ENCODE measurements at regions not wholly inside any gene's neighbourhood (a gene's known extent, or its start where the extent isn't known, plus 50 kb on each side); places are given as distances from the start of the nearest gene placed in this dataset.
"Not testable (repeated sequence)": the region's sequence is repeated elsewhere in the genome, so short reads cannot be mapped to it uniquely, and the experiment has no call there.

DNA sequence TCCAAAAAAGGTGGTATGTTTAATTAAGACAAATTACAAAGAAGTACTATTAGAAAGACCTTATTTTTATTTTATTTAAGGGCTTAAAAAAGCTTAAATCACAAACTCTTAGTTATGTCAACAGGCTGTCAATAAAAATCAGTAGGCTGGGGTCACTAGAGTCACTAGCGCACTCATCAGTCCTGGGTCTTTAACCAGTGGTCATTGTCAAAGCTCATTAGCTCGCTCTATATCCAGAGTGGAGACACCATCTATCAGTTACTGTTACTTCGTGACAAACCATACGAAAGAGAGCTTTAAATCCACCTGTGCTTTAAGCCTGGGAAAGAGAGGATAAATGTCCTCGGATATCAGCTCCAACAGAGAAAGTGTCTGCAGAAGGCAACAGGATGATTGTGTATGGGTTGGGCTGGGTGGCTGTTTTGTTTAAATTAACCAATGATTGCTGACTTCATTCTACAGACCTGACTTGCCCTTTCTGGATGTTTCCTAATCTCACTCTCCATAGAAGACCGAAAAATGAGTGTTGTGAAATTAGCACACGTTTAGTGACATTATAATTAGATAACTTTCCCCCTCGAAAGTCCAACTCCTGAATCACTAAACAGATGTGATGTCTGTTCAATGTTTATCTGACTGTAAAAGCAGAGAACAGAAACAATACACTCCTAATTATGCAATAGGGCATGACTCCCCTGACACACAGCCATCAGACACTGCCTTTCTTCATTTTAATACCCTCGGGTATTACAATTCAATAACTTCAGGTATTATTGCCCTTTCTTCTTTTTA, 123.6 kb upstream of the TNPO1 start:
- no peak for DNase-seq (ENCODE audit: low read depth)

- no peak for DNase-seq (ENCODE audit: low read depth)
Measured at GRCh38 chr5:72692231-72692637, 124.2 kb upstream of the TNPO1 start.

DNA sequence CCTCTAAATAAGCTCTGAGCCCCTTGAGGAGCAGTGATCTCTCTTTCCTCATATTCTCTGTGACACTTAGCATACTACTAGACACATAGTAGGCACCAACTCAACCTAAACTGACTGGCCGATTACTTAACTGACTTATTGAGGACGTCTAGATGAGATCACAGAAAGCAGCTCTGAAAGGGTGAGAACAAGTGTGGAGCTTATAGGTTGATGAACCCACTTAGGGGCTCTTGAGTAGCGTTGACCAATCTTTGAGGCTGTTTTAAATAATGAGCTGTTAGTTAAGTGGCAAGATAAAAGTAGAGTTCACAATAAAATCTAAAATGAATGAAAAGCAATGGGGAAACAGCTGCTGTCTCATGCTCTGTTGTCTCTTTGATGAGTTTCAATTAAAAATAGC, 124.7 kb upstream of the TNPO1 start:
- DNase-seq (ENCODE audit: low read depth) = no peak

DNA sequence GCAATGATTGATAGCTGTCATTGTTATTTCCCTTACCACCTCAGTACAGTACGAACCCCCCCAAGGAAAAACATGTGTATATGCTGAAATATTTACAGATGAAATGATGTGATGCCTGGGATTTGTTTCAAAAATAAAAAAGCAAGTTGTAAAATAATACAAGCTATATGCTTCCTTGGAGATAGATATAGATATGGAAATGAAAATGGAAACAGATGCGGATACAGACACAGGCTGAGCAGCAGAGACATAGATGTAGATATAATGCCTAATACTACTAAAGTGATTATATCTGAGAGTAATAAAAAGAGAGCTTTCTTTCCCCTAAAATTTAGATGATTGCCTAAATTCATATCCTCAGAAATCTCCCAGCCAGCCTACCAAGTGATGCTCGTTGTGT, 127.5 kb upstream of the TNPO1 start:
- no peak for DNase-seq (ENCODE audit: low read depth)

DNA sequence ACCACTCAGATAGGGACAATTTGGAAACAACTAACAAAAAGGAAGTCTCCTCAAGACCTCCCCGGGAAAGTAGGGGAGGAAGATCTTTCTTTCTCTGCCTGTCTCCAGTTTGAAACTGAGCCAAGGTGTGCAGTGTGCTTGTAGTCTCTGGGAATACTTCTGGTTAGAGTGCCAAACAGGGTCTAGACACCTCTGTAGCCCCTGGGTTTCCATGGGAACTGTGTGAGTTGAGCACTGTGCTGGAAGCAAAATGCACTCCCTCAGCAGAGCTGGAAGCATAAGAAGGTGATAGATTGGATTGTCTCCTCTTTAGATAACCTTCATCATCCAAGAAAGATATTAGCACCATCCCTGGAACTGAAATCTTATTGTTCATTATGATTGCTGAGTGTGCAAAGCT, 129.2 kb upstream of the TNPO1 start:
- DNase-seq (ENCODE audit: low read depth) = no peak

DNA sequence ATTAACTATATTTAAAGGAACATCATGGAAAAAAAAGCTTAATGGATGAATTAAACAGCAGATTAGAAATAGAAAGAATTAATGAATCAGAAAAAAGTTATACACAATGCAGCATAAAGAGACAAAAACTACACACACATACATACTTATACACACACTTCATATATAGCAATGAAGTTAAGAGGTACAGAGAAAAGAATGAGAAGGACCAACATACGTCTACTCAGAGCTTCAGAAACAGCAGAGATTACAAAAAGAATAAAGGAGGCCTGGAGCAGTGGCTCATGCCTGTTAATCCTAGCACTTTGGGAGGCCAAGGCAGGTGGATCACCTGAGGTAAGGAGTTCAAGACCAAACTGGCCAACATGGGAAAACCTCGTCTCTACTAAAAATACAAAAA, 133.9 kb upstream of the TNPO1 start:
- DNase-seq (ENCODE audit: low read depth) = no peak

GRCh38 chr5:72681781-72682180, 134.7 kb upstream of the TNPO1 start:
- DNase-seq (ENCODE audit: low read depth) = no peak

GRCh38 chr5:72677447-72677846, 139.0 kb upstream of the TNPO1 start:
- no peak for DNase-seq (ENCODE audit: low read depth)

DNA sequence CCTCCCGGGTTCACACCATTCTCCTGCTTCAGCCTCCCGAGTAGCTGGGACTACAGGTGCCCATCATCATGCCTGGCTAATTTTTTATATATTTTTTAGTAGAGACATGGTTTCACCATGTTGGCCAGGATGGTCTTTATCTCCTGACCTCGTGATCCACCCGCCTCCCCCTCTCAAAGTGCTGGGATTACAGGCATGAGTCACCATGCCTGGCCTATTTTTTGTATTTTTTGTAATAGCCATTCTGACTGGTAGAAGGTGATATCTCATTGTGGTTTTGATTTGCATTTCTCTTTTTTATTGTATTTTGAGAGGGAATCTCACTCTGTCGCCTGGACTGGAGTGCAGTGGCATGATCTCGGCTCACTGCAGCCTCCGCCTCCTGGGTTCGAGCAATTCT, 139.6 kb upstream of the TNPO1 start:
- not testable (repeated sequence) for DNase-seq (ENCODE audit: low read depth)

DNA sequence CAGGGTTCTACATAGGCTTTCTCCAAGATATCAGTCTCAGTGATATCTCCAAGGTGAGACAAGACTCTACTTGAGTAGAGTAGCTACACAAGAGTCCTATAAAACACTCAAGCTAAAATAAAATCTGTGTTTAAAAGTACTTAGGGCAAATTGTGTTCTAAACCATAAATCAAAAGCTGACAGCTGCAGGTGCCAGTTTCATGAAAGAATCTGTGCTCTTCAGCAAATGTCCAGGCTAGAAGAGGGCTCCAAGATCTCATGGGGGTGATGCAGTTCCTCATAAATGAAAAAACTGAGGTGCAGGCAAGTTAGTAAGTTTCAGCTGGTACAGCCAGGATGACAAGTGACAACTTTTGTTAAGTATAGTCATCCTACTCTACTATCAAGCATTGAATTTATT, 142.8 kb upstream of the TNPO1 start:
- DNase-seq (ENCODE audit: low read depth) = no peak

DNA sequence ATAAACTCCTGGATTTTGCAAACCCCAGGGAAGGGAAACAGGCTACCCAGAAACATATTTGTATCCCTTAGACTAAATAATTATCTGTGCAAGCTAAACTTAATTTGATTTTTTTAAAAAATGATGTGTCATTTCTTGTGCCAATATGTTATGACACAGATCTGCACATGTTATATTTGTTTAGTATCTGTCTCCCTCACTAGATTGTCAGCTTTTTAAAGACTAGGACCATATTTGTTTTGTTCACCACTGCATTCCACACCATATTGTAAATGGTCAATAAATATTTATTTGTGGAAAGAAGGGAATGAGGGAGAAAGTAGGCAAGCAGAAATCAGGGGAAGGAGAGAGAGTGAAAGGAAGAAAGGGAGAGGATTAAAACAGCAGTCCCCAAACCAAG, 143.3 kb upstream of the TNPO1 start:
- no peak for DNase-seq (ENCODE audit: low read depth)

- no peak for DNase-seq (ENCODE audit: low read depth)
Measured at GRCh38 chr5:72667708-72668107, 148.8 kb upstream of the TNPO1 start.

GRCh38 chr5:72662936-72663335, 153.5 kb upstream of the TNPO1 start:
- no peak for DNase-seq (ENCODE audit: low read depth)

DNA sequence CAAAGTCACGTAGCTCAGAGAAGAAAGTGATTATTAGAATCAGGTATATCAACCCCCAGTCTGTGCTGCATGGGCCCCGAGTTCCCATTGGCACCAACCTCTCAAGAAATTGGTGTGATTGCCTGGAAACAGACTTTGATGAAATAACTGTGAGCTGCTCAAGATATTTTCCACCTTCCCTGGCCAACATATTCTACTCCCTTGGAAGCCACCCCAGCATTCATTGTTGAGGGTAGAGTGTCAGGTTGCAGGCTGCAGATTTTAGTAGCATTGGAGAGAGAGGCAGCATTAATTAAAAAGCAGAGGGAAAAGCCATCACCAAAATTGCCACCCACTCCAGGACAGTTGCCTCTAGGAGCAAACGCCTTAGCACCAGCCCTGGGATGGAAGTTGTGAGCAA, 154.2 kb upstream of the TNPO1 start:
- DNase-seq (ENCODE audit: low read depth) = no peak

DNA sequence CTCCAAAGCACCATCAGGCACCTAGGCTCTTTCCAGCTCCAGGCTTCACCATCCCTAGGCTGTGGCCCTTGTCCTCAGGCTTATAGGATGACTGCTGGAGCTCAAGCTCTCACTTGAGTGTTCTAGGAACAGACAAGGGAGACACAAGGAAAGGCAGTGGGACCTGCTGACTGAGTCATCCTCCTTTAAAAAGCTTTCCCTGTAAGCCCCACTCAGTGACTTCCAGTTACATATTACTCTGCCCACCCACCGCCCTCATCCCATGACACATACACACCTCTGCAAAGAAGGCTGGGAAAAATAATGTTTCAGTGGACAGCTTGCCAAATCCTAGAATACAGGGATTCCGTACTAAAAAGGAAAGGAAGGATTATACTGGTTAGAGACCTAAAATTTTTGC, 154.2 kb upstream of the ZNF366 start:
- DNase-seq (ENCODE audit: low read depth) = no peak

DNA sequence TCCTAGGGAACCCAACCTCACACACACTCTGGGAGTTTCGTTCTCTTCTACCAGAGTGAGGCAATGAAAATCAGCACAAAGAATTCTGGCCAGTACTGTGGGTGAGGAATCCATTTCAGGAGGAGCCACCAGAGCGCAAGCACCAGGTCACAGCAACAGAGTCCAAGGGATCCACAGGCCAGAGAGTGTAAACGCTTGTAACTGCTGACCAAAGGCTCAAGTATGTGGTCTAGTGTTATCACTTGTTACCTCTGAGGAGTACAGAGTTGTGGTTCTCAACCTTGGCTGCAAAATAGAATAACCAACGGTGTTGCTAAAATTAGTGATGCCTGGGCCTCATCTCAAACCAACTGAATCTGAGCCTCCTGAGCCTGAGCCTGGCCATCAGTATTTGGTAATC, 152.5 kb upstream of the ZNF366 start:
- DNase-seq (ENCODE audit: low read depth) = no peak

GRCh38 chr5:72658761-72659540, 151.7 kb upstream of the ZNF366 start:
- no peak for DNase-seq (ENCODE audit: low read depth)

- DNase-seq (ENCODE audit: low read depth) = no peak
Measured at GRCh38 chr5:72658161-72658560, 151.0 kb upstream of the ZNF366 start.

- DNase-seq (ENCODE audit: low read depth) = no peak
Measured at GRCh38 chr5:72656756-72657513, 149.7 kb upstream of the ZNF366 start.

- DNase-seq (ENCODE audit: low read depth) = no peak
Measured at GRCh38 chr5:72656331-72656730, 149.1 kb upstream of the ZNF366 start.

DNA sequence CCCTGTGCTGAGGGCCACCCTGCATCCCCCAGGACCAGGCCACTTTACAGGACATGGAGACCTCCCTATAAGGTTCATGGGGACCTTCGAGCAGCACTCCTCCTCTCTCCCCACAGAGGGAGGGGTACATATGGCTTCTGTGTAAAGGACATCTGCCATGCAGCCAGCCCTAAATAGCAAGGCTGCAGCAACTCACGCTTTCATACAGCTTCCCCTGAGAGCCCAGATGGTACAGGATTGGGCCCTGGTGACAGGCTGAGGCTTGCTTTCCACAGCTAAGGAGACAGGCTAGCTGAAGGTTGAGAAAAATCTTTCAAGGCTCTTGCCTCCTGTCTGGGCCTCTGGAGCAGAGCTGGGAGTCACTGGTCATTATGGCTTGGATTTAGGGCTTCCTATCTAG, 147.0 kb upstream of the ZNF366 start:
- no peak for DNase-seq (ENCODE audit: low read depth)

- DNase-seq (ENCODE audit: low read depth) = no peak
Measured at GRCh38 chr5:72653586-72653985, 146.4 kb upstream of the ZNF366 start.

- no peak for DNase-seq (ENCODE audit: low read depth)
Measured at GRCh38 chr5:72651779-72652178, 144.6 kb upstream of the ZNF366 start.

All from CMK (cell line).